ENCODE measurements at regions not wholly inside any gene's neighbourhood (a gene's known extent, or its start where the extent isn't known, plus 50 kb on each side); places are given as distances from the start of the nearest gene placed in this dataset.
A peak's percentile ranks its signal among the peaks of the same experiment; 100 is the strongest.

DNA sequence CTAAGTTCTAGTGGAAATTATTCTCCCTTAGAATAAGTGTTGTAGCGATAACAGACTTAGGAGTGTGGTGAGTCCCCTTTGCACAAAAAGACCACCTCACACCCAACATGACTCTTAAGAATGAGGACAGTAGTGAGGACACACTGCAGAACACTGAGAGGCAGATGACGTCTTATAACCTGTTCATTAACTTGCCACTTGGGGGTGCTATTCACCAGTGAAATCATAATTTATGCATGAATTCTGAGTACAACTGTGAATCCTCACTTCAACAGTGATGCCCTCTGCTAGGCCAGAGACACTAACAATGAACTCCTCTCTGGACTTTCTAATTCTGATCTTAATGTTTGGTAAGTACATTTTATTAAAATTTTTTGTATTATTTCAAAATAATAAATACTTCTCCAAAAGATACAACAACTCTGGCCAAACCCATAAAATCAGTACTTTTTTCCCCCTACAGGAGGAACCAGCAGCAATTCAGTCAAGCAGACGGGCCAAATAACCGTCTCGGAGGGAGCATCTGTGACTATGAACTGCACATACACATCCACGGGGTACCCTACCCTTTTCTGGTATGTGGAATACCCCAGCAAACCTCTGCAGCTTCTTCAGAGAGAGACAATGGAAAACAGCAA is 274.7 kb downstream of the DAD1 start:
- TF ChIP-seq POLR2A (IDR thresholded peaks at IDR 0.05) = no peak
- TF ChIP-seq, protein P1, sequence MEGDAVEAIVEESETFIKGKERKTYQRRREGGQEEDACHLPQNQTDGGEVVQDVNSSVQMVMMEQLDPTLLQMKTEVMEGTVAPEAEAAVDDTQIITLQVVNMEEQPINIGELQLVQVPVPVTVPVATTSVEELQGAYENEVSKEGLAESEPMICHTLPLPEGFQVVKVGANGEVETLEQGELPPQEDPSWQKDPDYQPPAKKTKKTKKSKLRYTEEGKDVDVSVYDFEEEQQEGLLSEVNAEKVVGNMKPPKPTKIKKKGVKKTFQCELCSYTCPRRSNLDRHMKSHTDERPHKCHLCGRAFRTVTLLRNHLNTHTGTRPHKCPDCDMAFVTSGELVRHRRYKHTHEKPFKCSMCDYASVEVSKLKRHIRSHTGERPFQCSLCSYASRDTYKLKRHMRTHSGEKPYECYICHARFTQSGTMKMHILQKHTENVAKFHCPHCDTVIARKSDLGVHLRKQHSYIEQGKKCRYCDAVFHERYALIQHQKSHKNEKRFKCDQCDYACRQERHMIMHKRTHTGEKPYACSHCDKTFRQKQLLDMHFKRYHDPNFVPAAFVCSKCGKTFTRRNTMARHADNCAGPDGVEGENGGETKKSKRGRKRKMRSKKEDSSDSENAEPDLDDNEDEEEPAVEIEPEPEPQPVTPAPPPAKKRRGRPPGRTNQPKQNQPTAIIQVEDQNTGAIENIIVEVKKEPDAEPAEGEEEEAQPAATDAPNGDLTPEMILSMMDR (IDR thresholded peaks at IDR 0.05) = peak; percentile 50 to 71 (median 62)
